GM10266 (cell line): ENCODE measurements at regions not wholly inside any gene's neighbourhood (a gene's known extent, or its start where the extent isn't known, plus 50 kb on each side); places are given as distances from the start of the nearest gene placed in this dataset.
"Not testable (repeated sequence)": the region's sequence is repeated elsewhere in the genome, so short reads cannot be mapped to it uniquely, and the experiment has no call there.

Source experiments
- DNase-seq: peaks from one replicate; pipeline ENCODE4 v3.0.0; 2012; ENCODE audit errors: extremely low spot score
- CTCF ChIP-seq: IDR thresholded peaks from 2 replicates; pipeline ENCODE4 v1.5.1; 2012; ENCODE audit warnings: mild to moderate bottlenecking, low read depth; ENCODE audit not compliant: control insufficient read depth, insufficient read depth; ENCODE audit errors: missing control alignments

GRCh38 chr16:10325783-10326543 is 59.9 kb upstream of the ATF7IP2 start:
- DNase-seq: no peak
- no peak for TF ChIP-seq CTCF

- no peak for DNase-seq
- TF ChIP-seq CTCF: no peak
Observed at GRCh38 chr16:10326647-10327046, 59.2 kb upstream of the ATF7IP2 start.

- DNase-seq: not testable (repeated sequence)
Observed at GRCh38 chr16:10328291-10328690, 57.6 kb upstream of the ATF7IP2 start.

- DNase-seq: no peak
- TF ChIP-seq CTCF: no peak
Observed at GRCh38 chr16:10332241-10332640, 53.6 kb upstream of the ATF7IP2 start.

GRCh38 chr16:10332775-10333174 is 53.1 kb upstream of the ATF7IP2 start:
- DNase-seq: no peak
- TF ChIP-seq CTCF: no peak

GRCh38 chr16:10333321-10334032 is 52.4 kb upstream of the ATF7IP2 start:
- DNase-seq: no peak
- no peak for TF ChIP-seq CTCF

GRCh38 chr16:10335681-10336080 is 50.2 kb upstream of the ATF7IP2 start:
- no peak for DNase-seq

More at GRCh38 chr16:10335681-10336080, 50.2 kb upstream of the ATF7IP2 start:
- no peak for TF ChIP-seq CTCF
